ENCODE measurements at regions not wholly inside any gene's neighbourhood (a gene's known extent, or its start where the extent isn't known, plus 50 kb on each side); places are given as distances from the start of the nearest gene placed in this dataset.

- no peak for DNase-seq
These were observed 394.6 kb upstream of the AZI2 start for GRCh38 chr3:28743271-28743670.

- DNase-seq, result no peak
These were observed 395.2 kb upstream of the AZI2 start for GRCh38 chr3:28743831-28744230.

GRCh38 chr3:28745436-28745835 lies 396.8 kb upstream of the AZI2 start:
- DNase-seq, result no peak

- no peak for DNase-seq
These were observed 397.4 kb upstream of the AZI2 start for GRCh38 chr3:28745916-28746617.

- DNase-seq, result no peak
These were observed 398.4 kb upstream of the AZI2 start for GRCh38 chr3:28746990-28747389.

- no peak for DNase-seq
These were observed 403.2 kb upstream of the AZI2 start for GRCh38 chr3:28751864-28752263.

GRCh38 chr3:28752290-28752689 lies 403.7 kb upstream of the AZI2 start:
- no peak for DNase-seq

- no peak for DNase-seq
These were observed 407.4 kb upstream of the AZI2 start for GRCh38 chr3:28756056-28756455.

GRCh38 chr3:28758115-28758514 lies 409.5 kb upstream of the AZI2 start:
- DNase-seq, result no peak

GRCh38 chr3:28761375-28761774 lies 412.8 kb upstream of the AZI2 start:
- no peak for DNase-seq

GRCh38 chr3:28765194-28765593 lies 416.6 kb upstream of the AZI2 start:
- no peak for DNase-seq

GRCh38 chr3:28768439-28768838 lies 419.8 kb upstream of the AZI2 start:
- no peak for DNase-seq

GRCh38 chr3:28777806-28778475 lies 429.3 kb upstream of the AZI2 start:
- no peak for DNase-seq

GRCh38 chr3:28780480-28780879 lies 431.9 kb upstream of the AZI2 start:
- no peak for DNase-seq

- no peak for DNase-seq
These were observed 432.4 kb upstream of the AZI2 start for GRCh38 chr3:28781053-28781452.

GRCh38 chr3:28786446-28786845 lies 437.8 kb upstream of the AZI2 start:
- no peak for DNase-seq

GRCh38 chr3:28788571-28788970 lies 439.9 kb upstream of the AZI2 start:
- no peak for DNase-seq

GRCh38 chr3:28791713-28792255 lies 443.2 kb upstream of the AZI2 start:
- DNase-seq, result no peak

GRCh38 chr3:28792604-28793003 lies 444.0 kb upstream of the AZI2 start:
- DNase-seq, result no peak

- DNase-seq, result no peak
These were observed 450.5 kb upstream of the AZI2 start for GRCh38 chr3:28799084-28799483.

- DNase-seq, result no peak
These were observed 451.6 kb upstream of the AZI2 start for GRCh38 chr3:28800203-28800602.

GRCh38 chr3:28808068-28808467 lies 459.4 kb upstream of the AZI2 start:
- no peak for DNase-seq

- no peak for DNase-seq
These were observed 464.9 kb upstream of the RBMS3 start for GRCh38 chr3:28816017-28816416.

- DNase-seq, result no peak
These were observed 456.6 kb upstream of the RBMS3 start for GRCh38 chr3:28824316-28824715.

- no peak for DNase-seq
These were observed 454.0 kb upstream of the RBMS3 start for GRCh38 chr3:28826840-28827239.
